WTC11 (cell line): ENCODE measurements at regions not wholly inside any gene's neighbourhood (a gene's known extent, or its start where the extent isn't known, plus 50 kb on each side); places are given as distances from the start of the nearest gene placed in this dataset.

Source experiments
- ATF1 ChIP-seq: sonication (generic); formaldehyde crosslinking; IDR thresholded peaks from 2 replicates; pipeline ENCODE4 v1.8.1; 2023; ENCODE audit warnings: mild to moderate bottlenecking, moderate library complexity, missing genetic modification reagents
- CREB1 ChIP-seq: sonication (generic); formaldehyde crosslinking; IDR thresholded peaks from 2 replicates; pipeline ENCODE4 v1.8.0; 2023; ENCODE audit warnings: mild to moderate bottlenecking, missing genetic modification reagents
- NR3C1 ChIP-seq: sonication (generic); formaldehyde crosslinking; conservative IDR thresholded peaks from 2 replicates; pipeline ENCODE4 v1.8.1; 2023; ENCODE audit warnings: low read depth, mild to moderate bottlenecking, missing genetic modification reagents
- ZNF232 ChIP-seq: sonication (generic); formaldehyde crosslinking; IDR thresholded peaks from 2 replicates; pipeline ENCODE4 v1.8.0; 2022; ENCODE audit warnings: mild to moderate bottlenecking, missing genetic modification reagents

GRCh38 chr11:28675183-28675582, 567.0 kb downstream of the METTL15 start:
- TF ChIP-seq CREB1 (CRISPR knock-in tag) (no peak), ATF1 (no peak), ZNF232 (CRISPR knock-in tag) (no peak), NR3C1 (CRISPR knock-in tag) (no peak)
